GM19328 (cell line): ENCODE measurements at regions not wholly inside any gene's neighbourhood (a gene's known extent, or its start where the extent isn't known, plus 50 kb on each side); places are given as distances from the start of the nearest gene placed in this dataset.

Source experiments
- ATAC-seq: cut with Tn5 transposase; IDR thresholded peaks from one replicate; pipeline ENCODE4 v1.9.1; 2021; ENCODE audit warnings: mild to moderate bottlenecking, moderate library complexity; ENCODE audit not compliant: unreplicated experiment

DNA sequence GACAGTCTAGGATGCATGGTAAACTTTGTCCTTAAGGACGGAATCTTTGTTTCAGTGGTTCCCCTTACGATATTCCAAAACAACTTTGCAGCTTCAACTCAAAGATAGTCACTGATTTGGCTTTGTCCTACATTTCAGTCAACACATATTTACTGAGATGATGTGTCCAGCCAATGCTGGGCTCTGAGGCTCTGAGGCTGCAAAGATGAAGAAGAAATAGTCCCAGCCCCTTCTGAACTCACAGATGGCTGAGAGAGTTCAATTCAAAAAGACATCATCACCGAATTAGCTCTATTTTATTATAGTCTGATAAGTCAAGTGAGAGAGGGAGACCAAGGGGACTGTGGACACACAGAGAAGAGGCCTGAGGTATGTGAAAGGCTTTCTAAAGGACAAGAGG, 544.0 kb downstream of the ACTL7B start:
- ATAC-seq, result no peak

GRCh38 chr9:108310202-108310601, 545.6 kb downstream of the ACTL7B start:
- no peak for ATAC-seq

- no peak for ATAC-seq
Observed at GRCh38 chr9:108300306-108301287, 555.2 kb downstream of the ACTL7B start.

DNA sequence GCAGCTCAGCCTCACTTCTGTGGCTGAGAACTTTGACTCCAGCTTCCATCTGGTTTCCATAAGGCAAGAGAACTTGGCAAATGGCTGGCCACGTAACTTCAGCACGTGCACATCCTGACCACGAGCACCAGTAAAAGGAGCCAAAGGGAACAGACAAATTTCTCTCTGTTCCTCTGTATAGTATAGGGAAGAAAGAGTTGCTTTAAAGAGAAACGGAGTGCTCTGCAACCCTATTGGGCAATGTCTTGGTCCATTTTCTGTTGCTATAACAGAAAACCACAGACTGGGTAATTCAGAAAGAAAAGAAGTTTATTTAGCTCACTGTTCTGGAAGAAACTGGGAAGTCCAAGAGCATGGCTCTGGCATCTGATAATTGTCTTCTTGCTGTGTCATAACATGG, 558.7 kb downstream of the ACTL7B start:
- ATAC-seq, result no peak

- ATAC-seq, result no peak
Observed at GRCh38 chr9:108296056-108296455, 559.7 kb downstream of the ACTL7B start.

DNA sequence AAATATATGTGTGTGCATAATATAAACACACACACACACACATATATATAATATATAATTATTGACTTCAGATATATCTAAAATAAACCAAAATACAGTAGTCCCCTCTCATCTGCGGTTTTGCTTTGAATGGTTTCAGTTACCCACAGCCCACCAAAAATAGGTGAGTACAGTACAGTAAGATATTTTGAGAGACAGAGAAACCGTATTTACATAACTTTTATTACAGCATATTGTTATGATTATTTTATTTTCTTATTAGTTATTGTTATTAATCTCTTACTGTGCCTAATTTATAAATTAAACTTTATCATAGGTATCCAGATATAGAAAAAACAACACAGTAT, 564.2 kb downstream of the ACTL7B start:
- no peak for ATAC-seq

- ATAC-seq, result no peak
Observed at GRCh38 chr9:108290839-108291585, 564.8 kb downstream of the ACTL7B start.

DNA sequence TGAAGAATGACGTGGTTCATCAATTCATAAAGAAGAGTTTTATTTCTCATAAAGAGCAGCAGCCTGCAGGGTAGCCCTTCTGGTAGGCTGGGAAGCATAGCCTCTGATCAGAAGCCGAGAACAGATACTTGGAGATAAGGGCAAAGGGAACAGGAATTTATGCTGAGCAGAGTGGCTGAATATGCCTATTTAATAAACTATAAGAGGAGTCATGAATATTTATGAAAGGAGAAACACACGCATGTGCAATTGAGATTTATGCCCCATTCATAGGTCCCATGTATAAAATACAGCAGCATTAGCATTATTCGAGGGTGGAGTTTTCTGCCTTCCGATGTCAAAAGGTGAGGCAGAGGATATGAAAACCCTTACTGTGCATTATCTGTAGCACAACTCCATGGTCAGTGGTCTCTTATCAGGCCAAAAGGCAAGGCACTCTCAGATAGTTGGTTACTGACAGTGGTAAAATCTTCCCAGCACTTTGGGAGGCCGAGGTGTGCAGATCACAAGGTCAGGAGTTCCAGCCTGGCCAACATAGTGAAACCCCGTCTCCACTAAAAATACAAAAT, 569.1 kb downstream of the ACTL7B start:
- no peak for ATAC-seq

- no peak for ATAC-seq
Observed at GRCh38 chr9:108283696-108284095, 572.1 kb downstream of the ACTL7B start.

GRCh38 chr9:108282872-108283271, 572.9 kb downstream of the ACTL7B start:
- no peak for ATAC-seq

DNA sequence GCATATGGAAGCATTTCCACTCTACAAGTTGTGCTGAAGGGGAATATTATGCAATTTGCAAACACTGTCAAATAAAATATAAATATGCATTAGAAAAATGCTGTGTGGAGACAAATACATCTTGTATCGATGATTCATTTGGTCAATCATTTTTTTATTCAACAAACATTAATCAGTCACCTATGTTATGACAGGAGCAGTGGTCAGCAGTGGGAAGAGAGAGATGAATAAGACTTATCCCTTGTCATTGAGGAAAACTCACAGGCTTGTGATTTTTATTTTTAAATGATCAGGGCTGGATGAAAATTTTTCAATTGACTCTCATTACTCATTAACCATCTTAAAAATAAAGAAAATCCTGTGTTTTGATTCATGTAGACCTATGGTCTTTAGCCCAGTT, 574.1 kb downstream of the ACTL7B start:
- ATAC-seq, result no peak

DNA sequence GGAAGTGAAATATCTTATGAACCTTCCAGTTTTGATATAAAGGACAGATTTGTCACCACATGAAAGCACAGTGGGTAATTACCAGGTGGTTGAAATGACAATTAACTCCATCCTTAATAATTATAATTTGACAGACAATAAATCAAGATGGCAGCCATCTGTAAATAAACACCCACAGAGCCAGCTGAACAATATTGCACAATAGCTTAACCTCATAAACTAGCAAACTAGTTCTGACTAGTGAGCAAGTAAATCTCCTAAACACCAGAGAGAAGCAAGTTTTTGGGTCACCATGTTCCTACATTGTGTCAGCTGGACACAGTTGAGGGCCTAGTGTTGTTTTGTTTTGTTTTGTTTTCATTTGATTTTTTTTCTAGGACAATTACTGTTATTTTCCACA, 577.4 kb downstream of the ACTL7B start:
- no peak for ATAC-seq

DNA sequence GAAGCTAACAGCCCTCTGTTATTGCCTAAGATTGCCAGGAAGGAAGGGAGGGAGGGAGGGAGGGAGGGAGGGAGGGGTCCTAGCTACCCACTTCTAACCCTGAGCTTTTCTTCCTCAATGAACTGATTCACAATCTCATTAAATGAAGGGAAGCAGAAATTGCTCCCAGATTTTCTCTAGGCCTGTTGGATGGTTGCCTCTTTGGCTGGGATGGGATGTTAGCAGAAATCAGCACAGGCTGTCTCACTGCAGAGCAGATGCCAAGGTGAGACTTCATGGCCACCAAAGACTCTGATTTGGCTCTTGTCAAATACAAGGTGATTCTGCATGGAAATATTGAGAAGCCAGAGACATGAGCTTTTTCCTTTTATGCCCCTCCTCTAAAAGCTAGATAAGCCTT, 578.6 kb downstream of the ACTL7B start:
- ATAC-seq, result no peak

DNA sequence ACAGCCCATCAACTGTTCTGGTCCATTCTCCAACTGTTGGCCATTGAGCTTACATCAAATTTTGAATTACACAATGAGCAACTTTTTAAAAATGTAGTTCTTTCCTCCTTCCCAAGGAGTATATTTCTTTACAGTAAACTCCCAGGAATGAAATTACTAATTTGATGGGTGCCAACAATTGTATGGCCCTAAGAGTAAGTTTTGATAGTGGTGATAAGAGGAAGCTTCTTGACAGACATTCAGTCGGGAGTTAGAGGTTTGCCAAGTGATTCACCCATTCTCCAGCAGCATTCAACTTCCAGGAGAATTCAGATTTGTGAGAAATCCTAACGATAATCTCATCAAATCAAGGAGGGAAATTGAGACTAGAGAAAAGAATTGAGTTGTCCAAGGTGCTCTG, 579.9 kb downstream of the ACTL7B start:
- no peak for ATAC-seq

- no peak for ATAC-seq
Observed at GRCh38 chr9:108274971-108275370, 580.8 kb downstream of the ACTL7B start.

- no peak for ATAC-seq
Observed at GRCh38 chr9:108273988-108274387, 581.8 kb downstream of the ACTL7B start.

GRCh38 chr9:108272349-108272899, 583.4 kb downstream of the ACTL7B start:
- ATAC-seq, result no peak

GRCh38 chr9:108271646-108272348, 584.0 kb downstream of the ACTL7B start:
- ATAC-seq, result no peak

DNA sequence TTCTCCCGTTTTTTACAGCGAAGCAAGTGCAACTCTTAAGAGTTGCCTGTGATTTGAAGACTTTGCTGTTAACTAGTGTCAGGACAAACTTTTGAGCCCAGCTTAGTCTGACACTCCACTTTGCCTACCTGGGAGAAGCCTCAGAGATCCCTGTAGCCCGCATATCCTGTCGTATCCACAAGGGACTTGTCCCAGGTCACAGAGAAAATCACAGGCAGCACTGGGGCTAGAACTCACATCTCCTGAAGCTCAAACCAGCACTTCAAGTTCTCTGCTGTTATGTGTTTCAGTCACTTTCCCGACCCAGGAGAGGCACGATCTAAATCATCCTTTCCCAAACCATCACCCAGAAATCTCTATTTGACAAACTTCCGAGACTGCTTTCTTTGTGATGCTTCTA, 584.5 kb downstream of the ACTL7B start:
- no peak for ATAC-seq

DNA sequence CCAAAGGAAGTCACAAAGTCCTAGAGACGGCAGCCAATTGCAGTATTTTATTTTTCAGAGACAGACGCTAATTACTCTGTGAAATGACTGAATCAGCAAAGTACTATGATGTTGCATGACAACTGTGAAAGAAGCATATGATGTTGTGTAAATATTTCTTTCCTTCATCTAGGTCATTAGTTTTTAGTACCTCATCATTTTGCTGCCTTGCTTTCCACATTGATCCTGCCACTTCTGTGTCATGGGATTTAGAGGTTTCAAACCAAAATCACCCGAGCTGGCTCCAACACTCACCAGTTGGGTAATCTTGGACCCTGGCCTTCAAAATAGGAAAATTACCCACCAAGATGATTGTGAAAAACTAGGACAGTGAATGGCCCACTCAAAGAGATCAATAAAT, 585.2 kb downstream of the ACTL7B start:
- no peak for ATAC-seq

GRCh38 chr9:108270051-108270450, 585.7 kb downstream of the ACTL7B start:
- no peak for ATAC-seq
